GM18505 (cell line): ENCODE measurements at regions not wholly inside any gene's neighbourhood (a gene's known extent, or its start where the extent isn't known, plus 50 kb on each side); places are given as distances from the start of the nearest gene placed in this dataset.
"Not testable (repeated sequence)": the region's sequence is repeated elsewhere in the genome, so short reads cannot be mapped to it uniquely, and the experiment has no call there.

Source experiments
- ATAC-seq: cut with Tn5 transposase; IDR thresholded peaks from one replicate; pipeline ENCODE4 v1.9.1; 2021; ENCODE audit not compliant: unreplicated experiment
- POLR2A ChIP-seq: IDR thresholded peaks from 4 replicates; pipeline ENCODE4 v1.6.1; 2011; ENCODE audit warnings: borderline replicate concordance; ENCODE audit not compliant: insufficient read depth, insufficient read length; ENCODE audit errors: extremely low read depth

DNA sequence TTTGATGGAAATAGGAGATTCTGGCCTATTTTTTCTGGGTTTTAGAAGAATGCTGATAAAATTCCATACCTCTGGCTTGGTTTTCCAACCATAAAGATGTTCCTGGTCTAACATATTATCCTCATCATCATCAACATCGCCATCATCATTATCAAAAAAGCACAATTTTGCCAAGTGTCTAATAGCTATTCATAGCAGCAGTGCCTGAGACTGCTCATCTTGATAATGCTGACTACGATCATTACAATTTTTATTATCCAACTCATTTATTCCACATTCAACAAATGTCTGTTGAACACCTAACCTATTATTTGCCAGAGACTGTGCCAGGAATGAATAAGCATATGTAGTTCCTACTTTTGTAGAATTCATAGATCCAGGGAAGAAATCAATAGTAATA lies 303.5 kb upstream of the GATB start:
- TF ChIP-seq POLR2A, result no peak

DNA sequence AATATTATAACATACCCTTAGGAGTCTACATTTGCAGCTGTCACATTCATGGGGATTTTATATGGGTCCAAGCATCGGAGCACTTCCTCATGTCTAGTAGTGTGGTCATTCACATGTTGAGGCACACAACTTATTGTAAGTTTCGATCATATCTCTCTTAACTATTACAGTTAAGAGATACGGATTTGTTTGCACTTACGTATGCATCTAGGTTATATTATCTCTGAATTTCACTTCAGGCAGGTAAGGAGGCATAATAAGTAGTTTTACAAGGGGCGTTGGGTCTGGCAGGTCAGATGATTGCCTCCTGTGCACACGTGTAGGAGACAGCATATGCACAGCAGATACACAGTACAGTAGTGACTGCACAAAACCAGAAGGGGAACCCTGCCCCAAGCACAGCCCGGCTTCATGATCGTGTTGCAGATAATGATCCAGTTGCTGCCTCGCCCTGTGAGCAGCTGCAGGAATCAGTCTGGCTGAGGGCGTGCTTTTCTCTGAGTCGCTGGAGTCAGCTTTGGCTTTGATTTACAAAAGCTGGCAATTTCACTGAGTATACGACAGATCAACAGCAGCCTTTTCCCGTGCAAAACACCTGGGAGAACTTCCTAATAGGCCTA lies 302.9 kb upstream of the GATB start:
- TF ChIP-seq POLR2A, result no peak
- no peak for ATAC-seq

More for the DNA sequence above, 303.5 kb upstream of the GATB start:
- no peak for ATAC-seq

DNA sequence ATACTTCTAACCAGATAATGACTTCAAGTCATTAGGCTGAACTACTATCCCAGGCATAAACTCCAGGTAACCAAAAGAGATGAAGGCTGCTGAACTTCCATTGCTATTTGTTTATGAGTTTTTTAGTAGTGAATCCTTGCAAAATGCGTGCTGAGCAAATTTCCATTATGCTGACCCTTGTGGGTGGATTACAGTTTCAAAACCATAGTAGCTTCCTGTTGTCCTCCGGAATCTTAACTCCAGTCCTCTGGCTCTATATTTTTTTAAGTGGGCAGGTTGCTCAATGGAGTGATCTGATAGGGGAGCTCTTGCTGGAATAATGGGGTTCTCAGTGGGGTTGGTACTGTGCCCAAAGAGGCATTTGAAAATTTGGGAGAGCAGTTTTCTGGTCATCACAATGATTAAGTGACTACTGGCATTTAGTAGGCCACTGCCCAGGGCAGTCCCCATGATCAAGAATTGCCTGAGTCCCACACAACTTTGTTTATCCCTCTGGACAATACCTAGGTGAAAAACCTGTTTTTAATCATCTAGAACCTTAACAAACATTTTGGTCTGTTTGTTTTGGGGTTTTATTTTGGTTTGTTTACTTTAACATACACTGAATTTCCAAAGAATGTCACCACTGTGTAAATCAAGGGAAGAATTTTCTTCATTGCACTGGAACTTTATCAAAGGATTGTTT lies 302.3 kb upstream of the GATB start:
- ATAC-seq, result no peak
- TF ChIP-seq POLR2A, result no peak

DNA sequence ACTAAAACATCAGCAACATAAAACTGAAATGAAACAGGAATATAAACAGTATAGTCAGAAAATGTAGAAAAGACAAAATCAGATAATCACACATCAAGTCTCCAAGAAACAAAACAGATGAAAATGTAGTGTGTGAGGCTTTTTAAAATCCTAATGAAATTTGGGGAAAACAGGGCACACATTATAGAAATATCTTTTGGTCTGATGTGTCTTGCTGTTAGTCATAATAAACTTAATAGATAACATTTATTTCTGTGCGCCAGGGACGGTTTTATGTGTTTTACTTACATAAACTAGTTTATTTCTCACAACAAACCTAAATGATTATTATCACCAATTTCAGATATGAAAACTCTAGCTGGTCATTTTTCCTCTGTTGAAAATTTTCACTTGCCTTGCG lies 293.9 kb upstream of the GATB start:
- no peak for TF ChIP-seq POLR2A
- no peak for ATAC-seq

DNA sequence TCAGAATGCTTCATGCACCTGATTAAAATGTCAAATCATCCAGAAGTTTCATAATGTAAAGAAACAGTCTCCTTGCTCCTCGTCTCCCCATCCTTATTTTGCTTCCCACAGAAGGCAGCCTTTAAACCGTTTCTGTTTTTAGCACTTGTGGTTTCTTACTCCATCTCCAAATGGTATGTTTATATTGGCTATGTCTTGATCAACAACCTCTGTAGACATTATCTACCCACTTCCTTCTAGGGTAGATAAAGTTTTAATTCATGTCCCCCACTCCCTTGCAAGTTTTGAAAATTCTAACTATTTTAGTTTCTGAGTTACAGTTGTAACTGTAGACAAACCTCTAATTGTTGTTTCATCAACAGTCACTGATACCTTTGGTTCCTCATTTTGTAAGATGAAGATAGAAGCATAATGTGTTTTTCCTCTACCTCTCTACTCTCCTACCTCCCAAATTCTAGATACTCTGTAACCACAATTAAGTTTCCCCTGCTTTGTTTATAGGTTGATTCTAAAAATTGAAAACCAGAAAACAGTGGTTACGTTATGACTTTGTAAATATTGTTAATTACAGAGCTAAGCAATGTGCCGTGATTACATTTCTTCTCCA lies 291.7 kb upstream of the GATB start:
- ATAC-seq, result no peak

DNA sequence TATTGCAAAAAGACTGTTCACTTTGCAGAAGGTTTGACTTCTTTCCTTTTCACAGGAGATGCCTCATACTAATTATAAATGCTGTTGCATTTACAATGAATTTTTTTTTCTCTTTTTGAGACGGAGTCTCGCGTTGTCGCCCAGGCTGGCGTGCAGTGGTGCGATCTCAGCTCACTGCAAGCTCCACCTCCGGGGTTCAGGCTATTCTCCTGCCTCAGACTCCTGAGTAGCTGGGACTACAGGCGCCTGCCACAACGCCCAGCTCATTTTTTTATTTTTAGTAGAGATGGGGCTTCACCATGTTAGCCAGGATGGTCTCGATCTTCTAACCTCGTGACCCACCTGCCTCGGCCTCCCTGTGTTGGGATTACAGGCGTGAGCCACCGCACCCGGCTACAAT lies 290.5 kb upstream of the GATB start:
- not testable (repeated sequence) for ATAC-seq

More for the DNA sequence above, 291.7 kb upstream of the GATB start:
- TF ChIP-seq POLR2A, result no peak

DNA sequence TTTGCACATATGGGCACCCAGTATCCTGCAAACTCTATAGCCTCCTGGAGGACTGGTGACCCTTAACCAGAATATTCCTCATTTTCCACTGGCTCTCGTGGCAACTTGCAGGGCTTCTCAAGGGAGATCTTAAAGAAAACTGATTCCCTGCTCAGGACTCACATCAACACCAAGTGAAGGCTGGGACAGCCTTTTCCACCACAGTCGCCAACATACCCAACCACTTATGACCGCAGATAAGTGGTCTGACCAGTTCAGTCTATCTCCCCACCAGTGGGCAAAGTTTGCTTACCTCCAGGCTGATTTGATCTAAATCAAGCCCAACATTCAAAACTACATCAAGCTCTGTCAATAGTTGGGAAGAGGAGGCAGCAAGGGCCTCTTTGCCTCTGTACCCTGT lies 289.3 kb upstream of the GATB start:
- no peak for ATAC-seq

DNA sequence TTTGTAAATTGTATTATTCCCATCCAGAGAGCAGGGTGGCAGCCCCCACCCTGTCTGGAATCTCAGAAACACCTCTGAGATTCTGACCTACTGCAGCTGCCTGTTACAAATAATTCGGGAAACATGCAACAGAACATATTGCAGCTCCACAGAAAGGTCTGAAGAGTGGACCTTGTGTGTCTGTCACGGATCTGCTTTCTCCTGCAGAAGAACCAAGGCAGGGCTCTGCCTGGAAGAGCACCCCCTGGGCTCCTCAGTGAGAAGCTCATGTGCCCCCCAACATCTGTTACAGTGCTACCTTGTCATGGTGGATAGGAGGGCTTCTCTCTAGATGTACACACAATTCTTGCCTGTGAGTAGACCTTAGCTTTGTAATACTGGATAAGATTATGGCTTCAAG lies 286.6 kb upstream of the GATB start:
- no peak for TF ChIP-seq POLR2A
- ATAC-seq, result no peak

More for the DNA sequence above, 289.3 kb upstream of the GATB start:
- no peak for TF ChIP-seq POLR2A

DNA sequence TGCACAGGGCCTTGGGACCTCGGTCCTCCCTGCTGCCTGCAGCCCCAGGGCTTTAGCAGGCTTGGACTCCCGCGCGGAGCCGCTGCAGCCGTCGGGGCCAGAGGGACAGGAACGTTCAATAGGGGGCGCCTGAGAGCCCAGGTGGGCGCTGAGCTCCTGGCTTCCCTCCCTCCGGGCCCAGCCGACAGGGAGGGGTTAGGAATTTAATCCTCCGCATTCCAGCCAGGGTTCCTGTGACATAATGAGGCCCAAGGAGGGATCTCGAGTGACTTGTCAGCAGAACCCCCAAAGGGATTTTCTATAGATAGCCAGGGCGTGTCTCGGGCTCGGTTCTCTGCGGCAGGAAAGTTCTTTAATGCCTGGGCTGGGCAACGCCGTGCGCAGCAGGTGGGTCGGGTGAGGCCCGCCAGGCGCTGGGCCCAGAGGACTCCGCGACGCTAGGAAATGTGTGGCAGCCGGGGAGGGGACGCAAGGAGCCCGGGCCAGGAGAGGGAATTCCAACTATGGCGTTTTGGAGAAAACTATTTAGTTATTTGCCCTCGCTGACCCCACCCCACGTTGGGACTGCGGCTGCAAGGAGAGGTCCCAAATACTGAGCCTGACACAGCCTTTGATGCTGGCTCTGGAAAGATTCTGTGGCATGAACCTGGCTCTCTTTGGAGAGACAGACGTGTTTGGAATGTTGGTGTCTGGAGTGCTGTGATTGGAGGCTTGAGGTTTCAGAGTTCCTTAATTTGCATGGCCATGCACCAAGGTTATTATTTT lies 285.2 kb upstream of the GATB start:
- TF ChIP-seq POLR2A, result no peak

DNA sequence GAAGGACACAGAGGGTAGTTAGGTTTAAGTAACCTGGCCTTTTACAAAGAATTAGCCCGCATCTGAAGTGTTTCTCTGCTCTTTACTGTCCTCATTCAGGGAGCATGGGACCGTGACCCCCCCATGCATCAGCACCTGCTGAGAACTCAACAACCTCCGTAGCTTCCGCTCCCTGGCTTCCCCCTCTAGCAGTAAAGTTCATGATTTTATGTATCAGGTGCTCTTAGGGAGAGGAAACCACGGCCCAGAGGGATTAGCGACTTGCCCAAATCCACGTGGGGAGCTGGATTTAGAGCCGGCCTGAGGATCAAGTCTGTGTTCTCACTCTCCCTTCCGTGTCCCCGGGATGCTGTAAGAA lies 284.6 kb upstream of the GATB start:
- peak; percentile 46 for ATAC-seq
- TF ChIP-seq POLR2A, result no peak

More for the DNA sequence above, 285.2 kb upstream of the GATB start:
- peak; percentile 67 for ATAC-seq

DNA sequence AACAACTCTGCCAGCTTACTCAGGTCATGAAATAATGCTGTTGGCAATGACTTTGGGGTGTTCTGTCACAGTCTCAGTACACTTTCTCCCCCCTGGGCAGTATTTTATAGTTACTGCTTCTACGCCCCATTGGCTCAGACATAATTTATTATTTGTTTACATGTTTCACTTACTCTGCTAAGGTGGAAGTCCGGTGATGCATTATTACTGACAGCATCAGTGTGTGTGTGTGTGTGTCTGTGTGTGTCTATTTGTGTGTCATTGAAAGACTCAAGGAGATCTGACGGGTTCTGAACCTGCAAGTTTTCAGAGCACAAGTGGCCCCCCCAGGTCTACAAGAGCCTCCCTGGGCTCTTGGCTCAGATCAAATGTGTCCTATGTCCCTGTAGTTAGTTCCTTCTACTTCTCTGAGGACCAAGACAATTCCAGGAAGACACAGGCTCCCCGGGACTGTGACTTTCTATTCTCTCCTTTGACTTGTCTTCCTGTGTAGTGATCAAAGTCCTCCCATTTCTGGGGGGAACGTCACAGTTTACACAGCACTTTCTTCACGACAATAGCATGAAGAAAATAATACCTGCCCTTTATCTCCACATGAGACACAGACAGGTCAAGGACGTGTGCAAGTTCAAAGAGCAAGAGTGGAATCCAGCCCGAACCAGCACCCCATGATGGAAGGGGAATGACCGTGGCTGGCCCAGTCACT lies 283.7 kb upstream of the GATB start:
- no peak for TF ChIP-seq POLR2A
- ATAC-seq, result no peak

DNA sequence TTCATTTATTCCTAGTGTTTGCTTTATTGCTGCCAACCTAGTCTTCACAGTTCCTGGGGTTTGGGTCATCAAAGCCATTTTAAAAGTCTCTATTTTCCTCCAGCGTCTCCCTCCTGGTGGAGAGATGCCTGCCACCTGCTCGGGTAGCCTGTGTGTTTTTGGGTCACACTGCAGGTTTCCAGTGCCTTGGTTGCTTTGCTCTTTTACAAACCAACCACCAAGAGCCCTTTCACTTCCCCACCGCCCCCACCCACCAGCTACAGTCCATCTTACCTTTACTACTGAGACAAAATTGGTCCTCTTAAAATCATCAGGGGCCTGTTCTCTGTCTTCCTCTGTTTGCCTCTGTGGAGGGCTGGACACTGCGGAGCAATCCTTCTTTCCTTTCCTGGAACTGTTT lies 280.5 kb upstream of the GATB start:
- no peak for ATAC-seq

DNA sequence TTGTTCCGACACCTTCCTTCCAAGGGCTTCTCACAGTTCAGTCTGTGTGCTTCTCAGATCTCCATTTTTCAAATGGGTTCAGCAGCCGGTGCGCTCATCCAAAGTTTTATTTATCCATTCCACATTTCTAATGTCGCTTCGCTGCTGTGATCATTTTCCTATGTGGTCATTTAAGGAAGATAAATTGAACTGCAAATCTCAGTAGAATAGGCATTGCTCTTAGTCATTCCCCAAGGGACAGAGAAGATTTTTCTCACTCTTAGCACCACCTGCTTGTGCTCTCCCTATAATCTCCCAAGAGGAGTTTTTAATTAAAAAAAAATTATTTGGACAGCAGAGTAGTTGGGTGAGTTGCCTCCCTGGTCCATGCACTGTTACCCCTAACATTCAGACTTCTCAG lies 278.9 kb upstream of the GATB start:
- no peak for ATAC-seq
- no peak for TF ChIP-seq POLR2A

More for the DNA sequence above, 280.5 kb upstream of the GATB start:
- no peak for TF ChIP-seq POLR2A
